IMR-90 (cell line): ENCODE measurements at regions not wholly inside any gene's neighbourhood (a gene's known extent, or its start where the extent isn't known, plus 50 kb on each side); places are given as distances from the start of the nearest gene placed in this dataset.

Experiments used
- ATAC-seq: fragments of 200-7000 bp; cut with Tn5 transposase; 2 replicates; pipeline ENCODE4 v1.9.1; 2020; ENCODE audit warnings: low read depth, mild to moderate bottlenecking, moderate library complexity
- BruUV-seq: library from RNA; stranded (reverse); fragments of 400-500 nt; replicated peaks from 2 replicates; lab custom pipeline; 2021; lab: Mats Ljungman, UMichigan
- CTCF ChIA-PET: fragments of 300-600 bp; formaldehyde crosslinking; extraction: SDS; loops from one replicate; lab custom pipeline; 2021; ENCODE audit warnings: antibody characterized with exemption; lab: Yijun Ruan, JAX
- POLR2A ChIA-PET: fragments of 300-600 bp; sonication (Branson Sonifier 250); formaldehyde crosslinking; loops from one replicate; lab custom pipeline; 2022; ENCODE audit warnings: antibody characterized with exemption; ENCODE audit not compliant: unreplicated experiment; lab: Charles Lee
- DNase-seq: peaks from one replicate; pipeline ENCODE4 v3.0.0; 2013
- H2AFZ ChIP-seq: replicated peaks from 2 replicates; pipeline ENCODE3; 2013; ENCODE audit warnings: low read length, mild to moderate bottlenecking; ENCODE audit not compliant: poor library complexity
- H2AK5ac ChIP-seq: 2 replicates; pipeline ENCODE4 v1.6.1; 2013; ENCODE audit warnings: low read depth, low read length, inconsistent platforms
- H2AK9ac ChIP-seq: replicated peaks from 2 replicates; pipeline ENCODE3; 2013; ENCODE audit warnings: mild to moderate bottlenecking, low read depth, low read length, moderate library complexity; ENCODE audit not compliant: poor library complexity
- H2BK120ac ChIP-seq: 2 replicates; pipeline ENCODE4 v1.6.1; 2013; ENCODE audit warnings: low read depth, low read length, inconsistent platforms
- H2BK15ac ChIP-seq: 3 replicates; pipeline ENCODE4 v1.6.1; 2013; ENCODE audit warnings: low read depth, low read length, inconsistent platforms
- H2BK20ac ChIP-seq: 2 replicates; pipeline ENCODE4 v1.6.1; 2013; ENCODE audit warnings: low read depth, mild to moderate bottlenecking, inconsistent platforms, low read length, moderate library complexity
- H2BK5ac ChIP-seq: 2 replicates; pipeline ENCODE4 v1.6.1; 2013; ENCODE audit warnings: mild to moderate bottlenecking, low read depth, low read length, inconsistent platforms; ENCODE audit not compliant: poor library complexity, severe bottlenecking
- H3K14ac ChIP-seq: replicated peaks from 2 replicates; pipeline ENCODE4 v1.6.1; 2013; ENCODE audit warnings: low read depth, low read length, inconsistent platforms
- H3K18ac ChIP-seq: 2 replicates; pipeline ENCODE4 v1.6.1; 2013; ENCODE audit warnings: low read depth, low read length, control low read depth
- H3K23ac ChIP-seq: 2 replicates; pipeline ENCODE4 v1.6.1; 2013; ENCODE audit warnings: low read depth, low read length, inconsistent platforms
- H3K27ac ChIP-seq: 2 replicates; pipeline ENCODE4 v1.5.1; 2013; ENCODE audit warnings: mild to moderate bottlenecking, control low read depth, low read length; ENCODE audit not compliant: insufficient read depth
- H3K27me3 ChIP-seq: 2 replicates; pipeline ENCODE4 v1.6.1; 2013; ENCODE audit warnings: low read length; ENCODE audit not compliant: control insufficient read depth, insufficient read depth
- H3K36me3 ChIP-seq: 2 replicates; pipeline ENCODE4 v1.6.1; 2013; ENCODE audit warnings: low read length, mixed read lengths; ENCODE audit not compliant: control insufficient read depth, insufficient read depth
- H3K4ac ChIP-seq: 2 replicates; pipeline ENCODE4 v1.6.1; 2013; ENCODE audit warnings: low read depth, low read length, inconsistent platforms
- H3K4me1 ChIP-seq: 2 replicates; pipeline ENCODE4 v1.6.1; 2013; ENCODE audit warnings: low read length, mixed read lengths; ENCODE audit not compliant: control insufficient read depth, insufficient read depth
- H3K4me2 ChIP-seq: 2 replicates; pipeline ENCODE4 v1.6.1; 2013; ENCODE audit warnings: low read depth, mild to moderate bottlenecking, control low read depth, low read length, moderate library complexity
- H3K4me3 ChIP-seq: 2 replicates; pipeline ENCODE4 v1.5.1; 2013; ENCODE audit warnings: low read depth, mild to moderate bottlenecking, control low read depth, low read length, moderate library complexity; ENCODE audit not compliant: insufficient read depth
- H3K56ac ChIP-seq: 2 replicates; pipeline ENCODE4 v1.6.1; 2013; ENCODE audit warnings: low read length, inconsistent platforms; ENCODE audit not compliant: insufficient read depth; ENCODE audit errors: extremely low read depth
- H3K79me1 ChIP-seq, 2 experiments: 2 replicates each; pipeline ENCODE4 v1.6.1; 2013; ENCODE audit warnings: low read length in 2 of 2, inconsistent platforms in 1 of 2, low read depth in 1 of 2
- H3K9ac ChIP-seq: 2 replicates; pipeline ENCODE4 v1.6.1; 2013; ENCODE audit warnings: low read depth, low read length, control low read depth
- H3K9me1 ChIP-seq: 2 replicates; pipeline ENCODE4 v1.6.1; 2013; ENCODE audit warnings: low read length, inconsistent platforms; ENCODE audit not compliant: insufficient read depth
- H3K9me3 ChIP-seq: 2 replicates; pipeline ENCODE4 v1.6.1; 2013; ENCODE audit warnings: low read length; ENCODE audit not compliant: control insufficient read depth, insufficient read depth
- H4K20me1 ChIP-seq: 2 replicates; pipeline ENCODE4 v1.6.1; 2013; ENCODE audit warnings: low read length, inconsistent platforms; ENCODE audit not compliant: insufficient read depth
- H4K5ac ChIP-seq: 2 replicates; pipeline ENCODE4 v1.6.1; 2013; ENCODE audit warnings: mild to moderate bottlenecking, low read depth, low read length, control low read depth
- H4K8ac ChIP-seq, 2 experiments: 2 replicates each; pipeline ENCODE4 v1.6.1; 2013; ENCODE audit warnings: low read depth in 2 of 2, low read length in 2 of 2, control low read depth in 1 of 2, inconsistent platforms in 1 of 2
- H4K91ac ChIP-seq: 2 replicates; pipeline ENCODE4 v1.6.1; 2013; ENCODE audit warnings: low read depth, low read length, inconsistent platforms; ENCODE audit not compliant: insufficient read depth
- BHLHE40 ChIP-seq: fragments of 150-350 bp; IDR thresholded peaks from 2 replicates; pipeline ENCODE4 v1.6.1; 2016; ENCODE audit warnings: mild to moderate bottlenecking, low read depth, low read length
- CEBPB ChIP-seq: IDR thresholded peaks from 2 replicates; pipeline ENCODE4 v1.6.1; 2012; ENCODE audit warnings: low read depth, low read length, improper control_type of control experiment
- CTCF ChIP-seq: conservative IDR thresholded peaks from 2 replicates; pipeline ENCODE4 v1.5.1; 2012; ENCODE audit warnings: mild to moderate bottlenecking, low read depth, low read length, improper control_type of control experiment
- MAZ ChIP-seq: IDR thresholded peaks from 2 replicates; pipeline ENCODE4 v1.6.1; 2012; ENCODE audit warnings: low read depth, mild to moderate bottlenecking, low read length, improper control_type of control experiment, moderate library complexity, borderline replicate concordance
- MXI1 ChIP-seq: IDR thresholded peaks from 2 replicates; pipeline ENCODE4 v1.6.1; 2012; ENCODE audit warnings: low read depth, mild to moderate bottlenecking, low read length, moderate library complexity, borderline replicate concordance
- WGBS, 2 experiments: methylation state at CpG; one replicate each; pipeline versions ENCODE4 v1.1.5 to v1.1.7; 2013; ENCODE audit warnings: missing lambda C conversion rate in 2 of 2; ENCODE audit not compliant: insufficient read length in 1 of 2; ENCODE audit errors: extremely low coverage in 2 of 2; 5-methylcytosine and 5-hydroxymethylcytosine counted together
- dilution Hi-C: fragments of 300-500 bp; cut with HindIII; formaldehyde crosslinking; loops from one replicate; pipeline ENCODE4 v1.14.3; 2018; ENCODE audit warnings: low sequenced_read_pairs; ENCODE audit not compliant: unreplicated experiment
- in situ Hi-C: fragments of 300-500 bp; cut with MboI; formaldehyde crosslinking; loops from 3 replicates; pipeline ENCODE4 v1.14.3; 2019; ENCODE audit warnings: low sequenced_read_pairs, inconsistent platforms, mixed read lengths
- intact Hi-C: fragments of 100-400 bp; cut with micrococcal nuclease; formaldehyde crosslinking; loops from 2 replicates; pipeline ENCODE4 v1.10.0; 2022

GRCh38 chr4:8760561-8760960, 111.1 kb downstream of the HMX1 start:
- Histone ChIP-seq H3K27ac (no peak overlapping the region), H4K8ac (no peak overlapping the region), H3K18ac (no peak overlapping the region), H2BK20ac (no peak overlapping the region), H3K4me2 (no peak overlapping the region), H3K27me3 (no peaks in the 10 kb centered on the region), H3K79me1 (no peaks in the 10 kb centered on the region), H4K20me1 (no peaks in the 10 kb centered on the region), H3K4me1 (no peaks in the 10 kb centered on the region), H2AK5ac (no peak overlapping the region), H4K91ac (no peak overlapping the region), H2BK120ac (no peak overlapping the region), H3K36me3 (no peaks in the 10 kb centered on the region), H3K4me3 (no peak overlapping the region), H2AFZ (no peak overlapping the region), H2AK9ac (no peak overlapping the region), H3K9me1 (no peaks in the 10 kb centered on the region), H3K56ac (no peak overlapping the region), H3K14ac (no peak overlapping the region), H4K5ac (no peak overlapping the region), H3K23ac (no peak overlapping the region), H3K9ac (no peak overlapping the region), H3K9me3 (peaks cover 3% of the 10 kb centered on the region), H3K4ac (no peak overlapping the region), H2BK15ac (no peak overlapping the region), H2BK5ac (no peak overlapping the region)
- dilution Hi-C loops = no loop called here
- DNase-seq = no peak
- 80% methylated on average over 1 of the region's 11 CpGs; no CpG with 5 or more reads in 1 of the 2 experiments for WGBS, 2 experiments
- TF ChIP-seq CEBPB (no peak), MAZ (no peak), MXI1 (no peak), CTCF (no peak), BHLHE40 (no peak)
- ChIA-PET POLR2A (no interaction called here), CTCF (no interaction called here)
- in situ Hi-C loops = no loop called here
- intact Hi-C loops = no loop called here
- BruUV-seq = no TSS peak
- ATAC-seq = no peak
